ENCODE measurements at regions not wholly inside any gene's neighbourhood (a gene's known extent, or its start where the extent isn't known, plus 50 kb on each side); places are given as distances from the start of the nearest gene placed in this dataset.
"Not testable (repeated sequence)": the region's sequence is repeated elsewhere in the genome, so short reads cannot be mapped to it uniquely, and the experiment has no call there.

GRCh38 chr1:8228253-8228652 is 89.7 kb upstream of the SLC45A1 start:
- no peak for DNase-seq

- DNase-seq = not testable (repeated sequence)
Measured at GRCh38 chr1:8227674-8228073, 90.2 kb upstream of the SLC45A1 start.

- no peak for DNase-seq
Measured at GRCh38 chr1:8226747-8227146, 91.2 kb upstream of the SLC45A1 start.

- DNase-seq = not testable (repeated sequence)
Measured at GRCh38 chr1:8226024-8226423, 91.9 kb upstream of the SLC45A1 start.

- DNase-seq = no peak
Measured at GRCh38 chr1:8223526-8223925, 94.4 kb upstream of the SLC45A1 start.

GRCh38 chr1:8222789-8223188 is 95.1 kb upstream of the SLC45A1 start:
- no peak for DNase-seq

GRCh38 chr1:8219530-8219929 is 98.4 kb upstream of the SLC45A1 start:
- no peak for DNase-seq

GRCh38 chr1:8218351-8219092 is 99.4 kb upstream of the SLC45A1 start:
- DNase-seq = no peak

GRCh38 chr1:8217809-8218208 is 100.1 kb upstream of the SLC45A1 start:
- no peak for DNase-seq

- DNase-seq = peak; percentile 38
Measured at GRCh38 chr1:8217011-8217711, 100.8 kb upstream of the SLC45A1 start.

- no peak for DNase-seq
Measured at GRCh38 chr1:8216005-8216404, 101.9 kb upstream of the SLC45A1 start.

GRCh38 chr1:8214501-8215173 is 103.3 kb upstream of the SLC45A1 start:
- no peak for DNase-seq

GRCh38 chr1:8213676-8214075 is 104.2 kb upstream of the SLC45A1 start:
- DNase-seq = no peak

GRCh38 chr1:8213136-8213535 is 104.8 kb upstream of the SLC45A1 start:
- no peak for DNase-seq

- DNase-seq = no peak
Measured at GRCh38 chr1:8212580-8213031, 105.3 kb upstream of the SLC45A1 start.

- DNase-seq = no peak
Measured at GRCh38 chr1:8211883-8212579, 105.9 kb upstream of the SLC45A1 start.

- no peak for DNase-seq
Measured at GRCh38 chr1:8211251-8211882, 106.5 kb upstream of the SLC45A1 start.

- DNase-seq = no peak
Measured at GRCh38 chr1:8207202-8207601, 110.7 kb upstream of the SLC45A1 start.

- DNase-seq = no peak
Measured at GRCh38 chr1:8206391-8206790, 111.5 kb upstream of the SLC45A1 start.

- DNase-seq = no peak
Measured at GRCh38 chr1:8205771-8206170, 112.1 kb upstream of the SLC45A1 start.

GRCh38 chr1:8204826-8205225 is 113.1 kb upstream of the SLC45A1 start:
- DNase-seq = no peak

GRCh38 chr1:8203551-8203950 is 114.4 kb upstream of the SLC45A1 start:
- DNase-seq = no peak
